Stimulated activated CD8-positive, alpha-beta memory T cell treated with anti-CD3 and anti-CD28 coated beads, Interleukin-4, amount 100 ng/mL, for 48 hours (primary cell): ENCODE measurements at regions not wholly inside any gene's neighbourhood (a gene's known extent, or its start where the extent isn't known, plus 50 kb on each side); places are given as distances from the start of the nearest gene placed in this dataset.

Experiments used
- DNase-seq: peaks from one replicate; pipeline ENCODE4 v3.0.0-alpha.2; 2020

- no peak for DNase-seq
Observed at GRCh38 chr20:52540509-52540908, 348.9 kb upstream of the ZFP64 start.

- no peak for DNase-seq
Observed at GRCh38 chr20:52539891-52540290, 348.3 kb upstream of the ZFP64 start.

- DNase-seq, result no peak
Observed at GRCh38 chr20:52536841-52537400, 345.3 kb upstream of the ZFP64 start.

GRCh38 chr20:52536040-52536439 lies 344.5 kb upstream of the ZFP64 start:
- no peak for DNase-seq

GRCh38 chr20:52534616-52535015 lies 343.0 kb upstream of the ZFP64 start:
- DNase-seq, result no peak

- no peak for DNase-seq
Observed at GRCh38 chr20:52533401-52533800, 341.8 kb upstream of the ZFP64 start.

GRCh38 chr20:52532674-52533073 lies 341.1 kb upstream of the ZFP64 start:
- DNase-seq, result no peak

- no peak for DNase-seq
Observed at GRCh38 chr20:52530571-52530970, 339.0 kb upstream of the ZFP64 start.

GRCh38 chr20:52529826-52530225 lies 338.2 kb upstream of the ZFP64 start:
- DNase-seq, result no peak

- DNase-seq, result no peak
Observed at GRCh38 chr20:52524861-52525260, 333.3 kb upstream of the ZFP64 start.

- DNase-seq, result no peak
Observed at GRCh38 chr20:52518735-52519134, 327.2 kb upstream of the ZFP64 start.

GRCh38 chr20:52515877-52516276 lies 324.3 kb upstream of the ZFP64 start:
- DNase-seq, result no peak

- DNase-seq, result no peak
Observed at GRCh38 chr20:52500157-52500556, 308.6 kb upstream of the ZFP64 start.

GRCh38 chr20:52497731-52498130 lies 306.2 kb upstream of the ZFP64 start:
- DNase-seq, result no peak

- no peak for DNase-seq
Observed at GRCh38 chr20:52496191-52496590, 304.6 kb upstream of the ZFP64 start.

GRCh38 chr20:52494244-52494643 lies 302.7 kb upstream of the ZFP64 start:
- peak; percentile 59 for DNase-seq

- no peak for DNase-seq
Observed at GRCh38 chr20:52493171-52493721, 301.7 kb upstream of the ZFP64 start.

GRCh38 chr20:52490711-52491430 lies 299.3 kb upstream of the ZFP64 start:
- no peak for DNase-seq

- no peak for DNase-seq
Observed at GRCh38 chr20:52484438-52484837, 292.9 kb upstream of the ZFP64 start.

GRCh38 chr20:52483382-52483781 lies 291.8 kb upstream of the ZFP64 start:
- no peak for DNase-seq

- no peak for DNase-seq
Observed at GRCh38 chr20:52482044-52482443, 290.5 kb upstream of the ZFP64 start.

- no peak for DNase-seq
Observed at GRCh38 chr20:52481443-52481842, 289.9 kb upstream of the ZFP64 start.

GRCh38 chr20:52476074-52476750 lies 284.6 kb upstream of the ZFP64 start:
- DNase-seq, result no peak

GRCh38 chr20:52473186-52473585 lies 281.6 kb upstream of the ZFP64 start:
- no peak for DNase-seq
